NCI-H446 treated with DMSO at 0.1 percent for 48 hours (cell line): ENCODE measurements at regions not wholly inside any gene's neighbourhood (a gene's known extent, or its start where the extent isn't known, plus 50 kb on each side); places are given as distances from the start of the nearest gene placed in this dataset.

Experiments
- DNase-seq: peaks from one replicate; lab custom pipeline; 2025; lab: John Stamatoyannopoulos, UW

DNA sequence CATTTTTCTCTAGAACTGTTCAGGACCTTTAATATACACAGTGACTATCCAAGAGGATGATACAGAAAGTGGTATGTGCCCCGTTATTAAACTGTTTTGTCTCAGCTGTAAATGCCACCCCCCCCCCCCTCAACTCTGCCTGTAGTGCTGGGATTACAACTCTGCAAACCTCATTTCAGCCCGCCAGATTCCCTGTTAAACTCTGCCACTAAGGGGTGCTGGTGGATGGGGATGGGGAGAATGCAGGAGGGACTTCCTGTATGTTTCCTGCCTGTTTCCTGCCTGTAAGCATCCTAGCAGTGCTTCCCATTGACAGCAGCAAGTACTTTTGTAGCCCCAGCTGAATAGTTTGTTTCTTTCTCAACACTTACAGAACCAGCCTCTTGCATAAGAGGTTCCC is 301.7 kb upstream of the RORA start:
- no peak for DNase-seq

- no peak for DNase-seq
These were observed 299.4 kb upstream of the RORA start for GRCh38 chr15:61528581-61528910.

DNA sequence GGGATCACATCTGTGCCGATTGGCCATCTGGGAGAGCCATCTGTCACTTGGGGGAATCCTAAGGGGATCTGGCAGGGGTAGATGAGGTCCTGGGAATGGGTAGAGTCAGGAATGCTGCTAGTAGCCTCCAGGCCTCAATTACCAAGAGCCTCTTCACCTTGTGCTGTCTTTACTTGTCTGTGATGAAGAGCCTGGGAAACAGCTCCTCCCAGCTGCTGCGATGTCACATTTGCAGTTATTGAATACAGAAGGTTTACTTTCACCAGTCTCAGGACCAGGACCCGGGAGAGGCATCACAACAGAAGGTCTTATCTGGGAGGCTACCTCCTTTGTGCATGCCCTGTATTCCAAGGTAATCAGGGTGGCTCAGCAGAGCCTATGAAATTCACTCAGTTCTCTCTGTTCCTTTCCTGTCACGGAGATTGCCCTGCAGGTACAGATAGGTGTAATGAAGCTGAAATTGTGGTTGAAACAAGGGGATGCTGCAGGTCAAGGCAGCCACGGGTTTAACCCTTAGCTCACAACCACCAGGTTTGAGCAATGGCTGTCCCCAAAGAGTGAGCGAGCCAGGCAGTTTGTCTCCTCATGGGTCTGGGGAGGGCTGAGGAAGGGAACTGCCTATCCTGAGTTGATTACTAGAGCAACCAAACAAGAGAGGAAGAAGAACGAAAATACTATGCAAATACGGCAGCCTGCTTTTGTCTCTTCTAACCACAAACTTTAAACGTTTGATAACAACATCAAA is 298.9 kb upstream of the RORA start:
- DNase-seq: no peak

GRCh38 chr15:61524545-61524944 is 295.4 kb upstream of the RORA start:
- no peak for DNase-seq

GRCh38 chr15:61524086-61524485 is 295.0 kb upstream of the RORA start:
- DNase-seq: no peak

DNA sequence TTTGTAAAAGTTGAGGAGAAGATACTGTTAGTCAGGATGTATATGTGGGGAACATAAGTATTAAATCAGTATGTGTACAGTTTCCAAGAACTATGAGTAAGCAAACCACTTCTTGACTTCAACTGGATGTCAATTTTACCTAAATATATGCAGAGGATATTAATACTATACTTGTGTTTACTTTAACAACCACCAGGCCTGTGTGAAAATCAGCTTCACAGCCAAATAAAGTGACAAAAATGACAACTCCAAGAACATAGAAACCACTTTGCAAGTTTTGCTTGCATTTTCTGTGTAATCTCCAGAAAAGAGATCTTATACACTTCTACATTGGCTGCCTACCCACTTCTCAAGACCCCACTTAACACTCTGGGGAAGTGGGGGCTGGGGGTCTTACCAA is 293.3 kb upstream of the RORA start:
- no peak for DNase-seq

GRCh38 chr15:61521953-61522352 is 292.9 kb upstream of the RORA start:
- DNase-seq: no peak

- no peak for DNase-seq
These were observed 290.2 kb upstream of the RORA start for GRCh38 chr15:61519296-61519695.

GRCh38 chr15:61518191-61518950 is 289.3 kb upstream of the RORA start:
- DNase-seq: no peak

- no peak for DNase-seq
These were observed 288.7 kb upstream of the RORA start for GRCh38 chr15:61517776-61518175.

DNA sequence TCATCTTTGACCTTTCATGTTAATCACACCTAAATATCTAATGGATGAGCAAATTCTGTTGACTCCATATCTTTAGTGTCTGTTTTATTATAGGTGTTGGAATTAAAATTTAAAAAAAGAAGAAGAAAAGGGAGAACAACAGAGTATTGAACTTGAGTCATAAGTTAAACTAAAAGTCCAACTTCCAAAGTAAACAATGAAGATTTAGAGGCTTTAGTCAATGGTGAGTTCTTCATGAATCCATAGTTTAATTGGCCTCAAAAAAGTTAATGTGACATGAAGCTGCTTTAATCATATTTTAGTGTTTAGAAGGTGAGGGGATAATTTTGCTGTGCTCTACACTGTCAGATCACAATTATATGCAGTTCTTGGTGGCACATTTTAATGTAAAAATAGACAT is 288.2 kb upstream of the RORA start:
- DNase-seq: no peak

- no peak for DNase-seq
These were observed 282.7 kb upstream of the RORA start for GRCh38 chr15:61511756-61512155.

DNA sequence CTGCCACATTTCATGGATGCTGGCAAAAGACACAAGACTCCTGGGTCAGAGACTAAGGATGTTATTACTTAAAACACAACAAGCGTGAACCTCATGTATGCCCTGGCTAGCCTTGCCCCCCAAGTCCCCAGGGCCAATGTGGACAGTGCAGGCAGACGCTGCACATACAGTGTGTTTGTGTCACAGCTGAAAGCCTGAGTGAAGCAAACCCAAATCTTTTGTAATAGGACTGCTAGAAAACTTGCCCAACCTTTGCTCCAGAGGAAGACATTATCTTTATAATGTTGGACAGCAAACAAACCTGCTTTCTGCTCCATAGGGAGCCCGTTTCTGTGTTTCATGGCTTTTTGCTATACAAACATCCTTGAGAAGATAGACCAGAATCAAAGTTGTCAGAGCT is 282.0 kb upstream of the RORA start:
- no peak for DNase-seq

DNA sequence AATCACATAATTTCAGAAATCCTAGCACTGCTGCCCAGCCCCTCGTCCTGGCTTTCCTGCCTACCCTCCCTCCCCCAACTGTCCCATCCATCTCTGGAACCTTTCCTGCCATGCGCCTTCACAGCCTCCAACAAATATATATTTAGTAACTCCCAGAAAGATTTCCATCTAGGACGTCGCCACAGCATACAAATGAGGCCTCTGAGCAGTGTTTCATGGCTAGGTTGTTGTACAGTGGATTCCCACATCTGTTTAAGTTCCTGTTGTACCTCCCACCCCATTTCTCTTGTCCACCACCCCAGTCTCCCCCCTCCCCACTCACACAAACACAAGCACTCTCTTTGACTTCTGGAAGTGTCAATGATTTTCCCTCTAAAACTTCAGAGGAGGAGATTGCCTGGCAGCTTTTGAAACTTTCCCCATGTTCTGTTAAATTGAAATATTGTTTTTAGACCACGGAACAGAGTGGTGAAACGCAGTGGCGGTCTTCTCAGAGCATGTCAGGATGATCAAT is 280.3 kb upstream of the RORA start:
- no peak for DNase-seq

DNA sequence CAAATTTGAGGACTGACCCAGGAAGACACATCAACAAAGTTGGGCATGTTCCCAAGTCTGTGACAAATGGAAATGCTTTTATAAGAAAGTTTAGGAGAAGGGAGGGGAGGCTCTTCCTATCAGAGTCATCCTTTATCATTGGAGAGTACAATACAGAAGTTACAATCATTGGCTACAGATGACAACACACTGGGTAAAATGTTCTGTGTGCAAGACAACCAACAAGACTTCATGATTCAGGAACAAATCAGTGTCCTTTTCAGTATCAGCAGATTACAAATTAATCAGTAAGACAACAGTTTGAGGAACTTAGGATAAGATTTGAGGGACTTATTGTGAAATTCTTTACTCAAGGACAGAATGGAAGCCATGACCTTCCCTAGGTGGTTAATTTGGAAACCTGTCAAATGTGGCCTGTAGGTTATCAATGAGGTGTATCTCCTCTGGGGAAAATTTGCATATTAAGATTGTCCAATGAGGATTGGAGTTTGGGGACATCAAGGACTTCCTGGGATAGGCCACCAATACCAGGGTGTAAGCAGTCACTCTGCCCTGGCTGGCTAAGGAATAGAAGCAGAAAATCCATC is 274.4 kb upstream of the RORA start:
- no peak for DNase-seq

GRCh38 chr15:61501815-61502389 is 272.8 kb upstream of the RORA start:
- no peak for DNase-seq

GRCh38 chr15:61500951-61501620 is 272.0 kb upstream of the RORA start:
- DNase-seq: no peak

DNA sequence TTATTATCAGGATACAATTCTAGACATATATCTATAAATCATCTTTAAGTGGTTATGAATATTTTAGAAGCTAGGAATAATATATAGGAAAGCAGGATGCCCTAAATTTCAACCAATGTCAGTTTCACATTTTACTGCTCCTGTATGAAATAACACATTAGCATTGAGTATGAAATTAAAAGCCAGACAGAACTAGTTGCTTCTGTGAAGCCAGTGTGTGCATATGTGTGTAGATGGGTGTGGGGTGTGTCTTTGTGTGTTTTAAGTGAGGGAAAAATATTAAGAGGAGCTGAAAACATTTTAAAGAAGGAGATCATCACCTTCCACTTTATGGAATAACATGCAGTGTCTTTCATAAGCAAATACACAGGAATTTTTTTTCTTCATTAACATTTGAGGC is 271.4 kb upstream of the RORA start:
- no peak for DNase-seq

DNA sequence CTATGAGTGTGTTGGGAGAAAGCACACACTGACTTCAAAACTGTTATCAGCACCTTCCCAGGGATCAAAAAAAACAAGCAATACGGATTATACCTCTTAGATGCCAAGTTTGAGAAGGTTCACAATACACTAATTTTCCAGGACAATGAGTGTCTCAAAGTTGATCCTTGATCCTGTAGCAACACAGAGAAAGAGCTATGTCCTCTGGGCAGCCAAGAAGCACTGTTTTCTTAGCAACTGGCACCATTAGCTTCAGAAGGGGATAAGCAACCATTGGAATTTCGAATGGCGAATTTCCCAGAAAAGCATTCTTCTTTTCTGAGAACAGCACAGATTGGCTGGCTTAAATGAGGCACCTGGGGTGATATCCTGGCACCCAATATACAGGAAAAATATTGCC is 270.3 kb upstream of the RORA start:
- no peak for DNase-seq

DNA sequence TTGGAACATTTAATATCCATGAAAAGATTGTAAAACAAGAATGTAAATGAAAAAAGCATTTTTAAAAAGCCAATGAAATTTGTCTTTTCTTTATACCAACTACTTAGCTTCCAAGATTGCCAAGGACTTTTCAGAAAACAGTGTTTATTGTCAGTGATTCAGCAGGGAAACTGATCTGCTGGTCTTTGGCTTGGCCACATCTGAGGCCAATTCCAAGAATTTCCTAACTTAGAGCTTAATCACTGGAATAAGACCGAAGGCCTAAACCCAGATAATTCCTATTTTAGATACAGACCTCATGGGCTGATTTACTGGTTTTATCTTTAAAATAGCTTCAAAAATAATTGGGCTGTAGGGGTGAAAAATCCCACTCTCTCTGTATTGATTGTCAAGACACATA is 260.5 kb upstream of the RORA start:
- DNase-seq: no peak

DNA sequence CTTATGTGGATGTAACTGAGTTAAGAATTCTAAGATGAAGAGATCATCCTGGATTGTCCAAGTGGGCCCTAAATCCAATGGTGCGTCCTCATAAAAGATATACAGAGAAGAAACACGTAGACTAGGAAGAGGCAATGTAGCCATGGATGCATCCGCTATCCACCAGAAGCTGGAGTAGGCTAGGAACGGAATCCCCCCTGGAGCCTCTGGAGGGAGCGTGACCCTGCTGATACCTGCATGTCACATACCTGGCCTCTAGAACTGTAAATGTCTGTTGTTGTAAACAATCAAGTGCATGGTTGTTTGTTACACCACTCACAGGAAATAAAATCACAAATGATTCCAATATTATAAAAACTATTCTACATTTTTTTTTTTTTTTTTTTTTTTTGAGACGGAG is 254.5 kb upstream of the RORA start:
- no peak for DNase-seq

GRCh38 chr15:61481886-61482285 is 252.8 kb upstream of the RORA start:
- no peak for DNase-seq
